HG03432 (cell line): ENCODE measurements at regions not wholly inside any gene's neighbourhood (a gene's known extent, or its start where the extent isn't known, plus 50 kb on each side); places are given as distances from the start of the nearest gene placed in this dataset.

Experiments
- ATAC-seq: cut with Tn5 transposase; IDR thresholded peaks from one replicate; pipeline ENCODE4 v1.9.1; 2021; ENCODE audit warnings: mild to moderate bottlenecking, moderate library complexity; ENCODE audit not compliant: unreplicated experiment

- no peak for ATAC-seq
Measured at GRCh38 chr4:28702571-28702970, 1841.9 kb downstream of the STIM2 start.

GRCh38 chr4:28709891-28710290, 1849.2 kb downstream of the STIM2 start:
- no peak for ATAC-seq

- ATAC-seq = no peak
Measured at GRCh38 chr4:28723371-28723770, 1862.7 kb downstream of the STIM2 start.

- no peak for ATAC-seq
Measured at GRCh38 chr4:28724239-28724638, 1863.6 kb downstream of the STIM2 start.

GRCh38 chr4:28730304-28730703, 1869.7 kb downstream of the STIM2 start:
- ATAC-seq = no peak

GRCh38 chr4:28744066-28744465, 1883.4 kb downstream of the STIM2 start:
- ATAC-seq = no peak

- ATAC-seq = no peak
Measured at GRCh38 chr4:28754376-28754775, 1893.7 kb downstream of the STIM2 start.

- ATAC-seq = no peak
Measured at GRCh38 chr4:28755081-28755480, 1894.4 kb downstream of the STIM2 start.

- ATAC-seq = no peak
Measured at GRCh38 chr4:28759064-28759463, 1898.4 kb downstream of the STIM2 start.

GRCh38 chr4:28760003-28760402, 1899.4 kb downstream of the STIM2 start:
- ATAC-seq = no peak

GRCh38 chr4:28772066-28772465, 1911.4 kb downstream of the STIM2 start:
- ATAC-seq = no peak

- no peak for ATAC-seq
Measured at GRCh38 chr4:28772788-28773187, 1912.1 kb downstream of the STIM2 start.

- no peak for ATAC-seq
Measured at GRCh38 chr4:28774344-28774743, 1913.7 kb downstream of the STIM2 start.

GRCh38 chr4:28776004-28776403, 1915.4 kb downstream of the STIM2 start:
- no peak for ATAC-seq

- ATAC-seq = no peak
Measured at GRCh38 chr4:28784188-28784587, 1923.5 kb downstream of the STIM2 start.

- ATAC-seq = no peak
Measured at GRCh38 chr4:28787947-28788346, 1927.3 kb downstream of the STIM2 start.

GRCh38 chr4:28788929-28789490, 1928.4 kb downstream of the STIM2 start:
- ATAC-seq = no peak

GRCh38 chr4:28792917-28793597, 1927.1 kb upstream of the PCDH7 start:
- no peak for ATAC-seq

- ATAC-seq = no peak
Measured at GRCh38 chr4:28799696-28800095, 1920.5 kb upstream of the PCDH7 start.

GRCh38 chr4:28811025-28811424, 1909.1 kb upstream of the PCDH7 start:
- ATAC-seq = no peak

- no peak for ATAC-seq
Measured at GRCh38 chr4:28822163-28822562, 1898.0 kb upstream of the PCDH7 start.

GRCh38 chr4:28827866-28828265, 1892.3 kb upstream of the PCDH7 start:
- ATAC-seq = no peak

GRCh38 chr4:28831867-28832266, 1888.3 kb upstream of the PCDH7 start:
- no peak for ATAC-seq
